ENCODE measurements at regions not wholly inside any gene's neighbourhood (a gene's known extent, or its start where the extent isn't known, plus 50 kb on each side); places are given as distances from the start of the nearest gene placed in this dataset.

DNA sequence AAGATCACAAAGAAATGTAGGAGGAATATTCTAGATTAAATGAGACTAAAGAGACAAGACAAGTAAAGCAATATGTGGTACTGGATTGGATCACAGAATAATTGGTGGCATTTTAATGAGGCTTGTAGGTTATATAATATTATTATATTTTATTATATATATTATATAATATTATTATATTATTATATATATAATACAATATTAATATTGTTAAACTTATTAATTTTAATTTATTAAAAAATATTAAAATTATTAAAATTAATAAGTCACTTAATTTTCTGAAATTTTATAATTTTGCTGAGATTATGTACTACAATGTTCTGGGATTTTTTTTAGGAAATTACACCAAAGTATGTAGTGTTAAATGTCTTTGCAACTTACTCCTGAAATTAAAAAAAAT, 311.9 kb downstream of the COL11A1 start:
- TF ChIP-seq, protein P1, sequence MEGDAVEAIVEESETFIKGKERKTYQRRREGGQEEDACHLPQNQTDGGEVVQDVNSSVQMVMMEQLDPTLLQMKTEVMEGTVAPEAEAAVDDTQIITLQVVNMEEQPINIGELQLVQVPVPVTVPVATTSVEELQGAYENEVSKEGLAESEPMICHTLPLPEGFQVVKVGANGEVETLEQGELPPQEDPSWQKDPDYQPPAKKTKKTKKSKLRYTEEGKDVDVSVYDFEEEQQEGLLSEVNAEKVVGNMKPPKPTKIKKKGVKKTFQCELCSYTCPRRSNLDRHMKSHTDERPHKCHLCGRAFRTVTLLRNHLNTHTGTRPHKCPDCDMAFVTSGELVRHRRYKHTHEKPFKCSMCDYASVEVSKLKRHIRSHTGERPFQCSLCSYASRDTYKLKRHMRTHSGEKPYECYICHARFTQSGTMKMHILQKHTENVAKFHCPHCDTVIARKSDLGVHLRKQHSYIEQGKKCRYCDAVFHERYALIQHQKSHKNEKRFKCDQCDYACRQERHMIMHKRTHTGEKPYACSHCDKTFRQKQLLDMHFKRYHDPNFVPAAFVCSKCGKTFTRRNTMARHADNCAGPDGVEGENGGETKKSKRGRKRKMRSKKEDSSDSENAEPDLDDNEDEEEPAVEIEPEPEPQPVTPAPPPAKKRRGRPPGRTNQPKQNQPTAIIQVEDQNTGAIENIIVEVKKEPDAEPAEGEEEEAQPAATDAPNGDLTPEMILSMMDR (optimal IDR thresholded peaks at IDR 0.05 in 1 of 3, IDR thresholded peaks at IDR 0.05 in 1 of 3, conservative IDR thresholded peaks at IDR 0.05 in 1 of 3; ENCODE audit: extremely low read depth in 1 of 3, insufficient read depth in 2 of 3, low read length in 3 of 3) = no peak
- TF ChIP-seq EZH2 (IDR thresholded peaks at IDR 0.05; ENCODE audit: low read length) = no peak

Measured in keratinocyte (primary cell).